K562 (cell line): ENCODE measurements at regions not wholly inside any gene's neighbourhood (a gene's known extent, or its start where the extent isn't known, plus 50 kb on each side); places are given as distances from the start of the nearest gene placed in this dataset.

Source experiments
- BRD4 ChIP-seq: fragments of 200-600 bp; sonication (generic); IDR thresholded peaks from 2 replicates; pipeline ENCODE4 v1.6.1; 2017; ENCODE audit warnings: inconsistent platforms
- DDX20 ChIP-seq: fragments of 450-650 bp; IDR thresholded peaks from 2 replicates; pipeline ENCODE4 v1.6.1; 2016; ENCODE audit warnings: missing genetic modification characterization, low read depth, mild to moderate bottlenecking, missing compliant biosample characterization, moderate library complexity
- EP400 ChIP-seq: fragments of 450-650 bp; IDR thresholded peaks from 2 replicates; pipeline ENCODE4 v1.6.1; 2017; ENCODE audit warnings: antibody characterized with exemption, mild to moderate bottlenecking, moderate library complexity
- FOXA1 ChIP-seq: fragments of 450-650 bp; IDR thresholded peaks from 2 replicates; pipeline ENCODE4 v1.6.1; 2016; ENCODE audit warnings: mild to moderate bottlenecking, borderline replicate concordance
- MED1 ChIP-seq: sonication (generic); formaldehyde crosslinking; IDR thresholded peaks from 2 replicates; pipeline ENCODE4 v1.8.1; 2023; ENCODE audit warnings: missing genetic modification reagents, borderline replicate concordance
- MYC ChIP-seq, 2 experiments: fragments of 250-450 bp in 1 of 2; sonication (Bioruptor Pico) in 1 of 2; IDR thresholded peaks; 2 replicates each; pipeline versions ENCODE4 v1.5.1 to v1.6.1; 2012 to 2021; ENCODE audit warnings: low read depth in 2 of 2, borderline replicate concordance in 1 of 2, improper control_type of control experiment in 1 of 2, low read length in 1 of 2, mild to moderate bottlenecking in 1 of 2, moderate library complexity in 1 of 2
- NCOA2 ChIP-seq, 2 experiments: fragments of 450-650 bp; IDR thresholded peaks; 2 replicates each; pipeline ENCODE4 v1.6.1; 2018; ENCODE audit warnings: mild to moderate bottlenecking in 2 of 2, moderate library complexity in 1 of 2; ENCODE audit not compliant: partially characterized antibody in 2 of 2
- NFE2 ChIP-seq: IDR thresholded peaks from 2 replicates; pipeline ENCODE4 v1.6.1; 2014; ENCODE audit warnings: antibody characterized with exemption, low read depth
- PCBP1 ChIP-seq: fragments of 200-400 bp; formaldehyde crosslinking; IDR thresholded peaks from 2 replicates; pipeline ENCODE4 v1.6.1; 2018; ENCODE audit warnings: mild to moderate bottlenecking, low read depth, low read length; ENCODE audit not compliant: poor library complexity, severe bottlenecking
- RBM39 ChIP-seq: fragments of 200-400 bp; formaldehyde crosslinking; optimal IDR thresholded peaks from 2 replicates; pipeline ENCODE3; 2018; ENCODE audit warnings: low read depth, low read length
- TARDBP ChIP-seq: fragments of 450-650 bp; IDR thresholded peaks from 2 replicates; pipeline ENCODE4 v1.6.1; 2016
- TRIM28 ChIP-seq: fragments of 450-650 bp; IDR thresholded peaks from 2 replicates; pipeline ENCODE4 v1.6.1; 2017
- XRCC4 ChIP-seq: IDR thresholded peaks from one replicate; pipeline ENCODE4 v1.6.1; 2011; ENCODE audit not compliant: insufficient read depth, insufficient read length; ENCODE audit errors: extremely low read depth
- XRCC5 ChIP-seq: fragments of 200-400 bp; formaldehyde crosslinking; IDR thresholded peaks from 2 replicates; pipeline ENCODE4 v1.6.1; 2017; ENCODE audit warnings: low read depth, mild to moderate bottlenecking, low read length
- ZBTB7A ChIP-seq: IDR thresholded peaks from 2 replicates; pipeline ENCODE4 v1.6.1; 2011; ENCODE audit warnings: low read depth, mild to moderate bottlenecking, low read length, moderate library complexity, borderline replicate concordance; ENCODE audit not compliant: control insufficient read depth
- ZNF197 ChIP-seq: fragments of 200-800 bp; sonication (Bioruptor generic); IDR thresholded peaks from 2 replicates; pipeline ENCODE4 v1.6.1; 2016; ENCODE audit warnings: low read depth, missing genetic modification characterization, missing compliant biosample characterization
- ZNF274 ChIP-seq: IDR thresholded peaks from 2 replicates; pipeline ENCODE4 v1.6.1; 2011; ENCODE audit warnings: low read depth, mild to moderate bottlenecking, low read length, moderate library complexity, borderline replicate concordance
- TF ChIP-seq, protein P1 (sequence below): sonication (generic); formaldehyde crosslinking; IDR thresholded peaks from 2 replicates; pipeline ENCODE4 v1.8.0; 2022; ENCODE audit warnings: mild to moderate bottlenecking, missing genetic modification reagents
- TF ChIP-seq, protein P2 (sequence below): fragments of 150-350 bp; IDR thresholded peaks from 2 replicates; pipeline ENCODE4 v1.6.1; 2014; ENCODE audit warnings: low read depth, mild to moderate bottlenecking, low read length, borderline replicate concordance
- TF ChIP-seq, protein P3 (sequence below): sonication (generic); formaldehyde crosslinking; IDR thresholded peaks from 2 replicates; pipeline ENCODE4 v1.8.1; 2022; ENCODE audit warnings: missing genetic modification reagents

GRCh38 chr5:135157421-135158313 lies 123.6 kb upstream of the PITX1 start (continued):
- TF ChIP-seq, protein P1, sequence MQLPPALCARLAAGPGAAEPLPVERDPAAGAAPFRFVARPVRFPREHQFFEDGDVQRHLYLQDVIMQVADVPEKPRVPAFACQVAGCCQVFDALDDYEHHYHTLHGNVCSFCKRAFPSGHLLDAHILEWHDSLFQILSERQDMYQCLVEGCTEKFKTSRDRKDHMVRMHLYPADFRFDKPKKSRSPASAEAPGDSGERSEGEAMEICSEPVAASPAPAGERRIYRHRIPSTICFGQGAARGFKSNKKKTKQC (CRISPR knock-in tag): no peak
- no peak for TF ChIP-seq MYC (IDR thresholded peaks at IDR 0.05; ENCODE audit: low read depth, low read length)
- no peak for TF ChIP-seq MYC (CRISPR knock-in tag; IDR thresholded peaks at IDR 0.05; ENCODE audit: borderline replicate concordance, low read depth)
- TF ChIP-seq ZNF274: no peak
- TF ChIP-seq TARDBP: no peak
- TF ChIP-seq XRCC5: no peak
- TF ChIP-seq NCOA2 (IDR thresholded peaks at IDR 0.05; ENCODE audit: partially characterized antibody in 2 of 2): no peak
- no peak for TF ChIP-seq MED1 (CRISPR knock-in tag)
- no peak for TF ChIP-seq FOXA1
- no peak for TF ChIP-seq RBM39
- TF ChIP-seq BRD4: no peak
- no peak for TF ChIP-seq EP400
- TF ChIP-seq DDX20 (tag): no peak
- TF ChIP-seq ZNF197 (CRISPR knock-in tag): no peak
- TF ChIP-seq, protein P2, sequence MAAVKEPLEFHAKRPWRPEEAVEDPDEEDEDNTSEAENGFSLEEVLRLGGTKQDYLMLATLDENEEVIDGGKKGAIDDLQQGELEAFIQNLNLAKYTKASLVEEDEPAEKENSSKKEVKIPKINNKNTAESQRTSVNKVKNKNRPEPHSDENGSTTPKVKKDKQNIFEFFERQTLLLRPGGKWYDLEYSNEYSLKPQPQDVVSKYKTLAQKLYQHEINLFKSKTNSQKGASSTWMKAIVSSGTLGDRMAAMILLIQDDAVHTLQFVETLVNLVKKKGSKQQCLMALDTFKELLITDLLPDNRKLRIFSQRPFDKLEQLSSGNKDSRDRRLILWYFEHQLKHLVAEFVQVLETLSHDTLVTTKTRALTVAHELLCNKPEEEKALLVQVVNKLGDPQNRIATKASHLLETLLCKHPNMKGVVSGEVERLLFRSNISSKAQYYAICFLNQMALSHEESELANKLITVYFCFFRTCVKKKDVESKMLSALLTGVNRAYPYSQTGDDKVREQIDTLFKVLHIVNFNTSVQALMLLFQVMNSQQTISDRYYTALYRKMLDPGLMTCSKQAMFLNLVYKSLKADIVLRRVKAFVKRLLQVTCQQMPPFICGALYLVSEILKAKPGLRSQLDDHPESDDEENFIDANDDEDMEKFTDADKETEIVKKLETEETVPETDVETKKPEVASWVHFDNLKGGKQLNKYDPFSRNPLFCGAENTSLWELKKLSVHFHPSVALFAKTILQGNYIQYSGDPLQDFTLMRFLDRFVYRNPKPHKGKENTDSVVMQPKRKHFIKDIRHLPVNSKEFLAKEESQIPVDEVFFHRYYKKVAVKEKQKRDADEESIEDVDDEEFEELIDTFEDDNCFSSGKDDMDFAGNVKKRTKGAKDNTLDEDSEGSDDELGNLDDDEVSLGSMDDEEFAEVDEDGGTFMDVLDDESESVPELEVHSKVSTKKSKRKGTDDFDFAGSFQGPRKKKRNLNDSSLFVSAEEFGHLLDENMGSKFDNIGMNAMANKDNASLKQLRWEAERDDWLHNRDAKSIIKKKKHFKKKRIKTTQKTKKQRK: no peak
- TF ChIP-seq, protein P3, sequence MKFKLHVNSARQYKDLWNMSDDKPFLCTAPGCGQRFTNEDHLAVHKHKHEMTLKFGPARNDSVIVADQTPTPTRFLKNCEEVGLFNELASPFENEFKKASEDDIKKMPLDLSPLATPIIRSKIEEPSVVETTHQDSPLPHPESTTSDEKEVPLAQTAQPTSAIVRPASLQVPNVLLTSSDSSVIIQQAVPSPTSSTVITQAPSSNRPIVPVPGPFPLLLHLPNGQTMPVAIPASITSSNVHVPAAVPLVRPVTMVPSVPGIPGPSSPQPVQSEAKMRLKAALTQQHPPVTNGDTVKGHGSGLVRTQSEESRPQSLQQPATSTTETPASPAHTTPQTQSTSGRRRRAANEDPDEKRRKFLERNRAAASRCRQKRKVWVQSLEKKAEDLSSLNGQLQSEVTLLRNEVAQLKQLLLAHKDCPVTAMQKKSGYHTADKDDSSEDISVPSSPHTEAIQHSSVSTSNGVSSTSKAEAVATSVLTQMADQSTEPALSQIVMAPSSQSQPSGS (CRISPR knock-in tag): no peak
- no peak for TF ChIP-seq XRCC4
- no peak for TF ChIP-seq ZBTB7A
- TF ChIP-seq PCBP1: no peak
- TF ChIP-seq TRIM28: no peak
- TF ChIP-seq NFE2: no peak
